Osteocyte (in vitro differentiated cells): ENCODE measurements at regions not wholly inside any gene's neighbourhood (a gene's known extent, or its start where the extent isn't known, plus 50 kb on each side); places are given as distances from the start of the nearest gene placed in this dataset.

Experiments used
- DNase-seq: peaks from one replicate; pipeline ENCODE4 v3.0.0; 2021; ENCODE audit warnings: mixed read lengths; ENCODE audit not compliant: unreplicated experiment; ENCODE audit errors: extremely low spot score
- H3K27ac Mint-ChIP-seq: one replicate; pipeline ENCODE4 v1.8.0; 2021; ENCODE audit warnings: mild to moderate bottlenecking, mixed read lengths; ENCODE audit not compliant: unreplicated experiment
- H3K27me3 Mint-ChIP-seq: one replicate; pipeline ENCODE4 v1.8.0; 2021; ENCODE audit warnings: mixed read lengths; ENCODE audit not compliant: unreplicated experiment
- H3K36me3 Mint-ChIP-seq: one replicate; pipeline ENCODE4 v1.8.0; 2021; ENCODE audit warnings: mixed read lengths; ENCODE audit not compliant: unreplicated experiment
- H3K4me1 Mint-ChIP-seq: one replicate; pipeline ENCODE4 v1.8.0; 2021; ENCODE audit warnings: mixed read lengths; ENCODE audit not compliant: unreplicated experiment
- H3K4me3 Mint-ChIP-seq: one replicate; pipeline ENCODE4 v1.8.0; 2021; ENCODE audit warnings: mild to moderate bottlenecking, moderate library complexity, mixed read lengths; ENCODE audit not compliant: unreplicated experiment
- H3K9me3 Mint-ChIP-seq: one replicate; pipeline ENCODE4 v1.8.0; 2021; ENCODE audit warnings: mixed read lengths; ENCODE audit not compliant: unreplicated experiment
- TF ChIP-seq, protein P1 (sequence below): fragments of 200-600 bp; sonication (generic); IDR thresholded peaks from 2 replicates; pipeline ENCODE4 v1.5.0; 2021; ENCODE audit warnings: antibody characterized with exemption, mild to moderate bottlenecking, moderate library complexity

DNA sequence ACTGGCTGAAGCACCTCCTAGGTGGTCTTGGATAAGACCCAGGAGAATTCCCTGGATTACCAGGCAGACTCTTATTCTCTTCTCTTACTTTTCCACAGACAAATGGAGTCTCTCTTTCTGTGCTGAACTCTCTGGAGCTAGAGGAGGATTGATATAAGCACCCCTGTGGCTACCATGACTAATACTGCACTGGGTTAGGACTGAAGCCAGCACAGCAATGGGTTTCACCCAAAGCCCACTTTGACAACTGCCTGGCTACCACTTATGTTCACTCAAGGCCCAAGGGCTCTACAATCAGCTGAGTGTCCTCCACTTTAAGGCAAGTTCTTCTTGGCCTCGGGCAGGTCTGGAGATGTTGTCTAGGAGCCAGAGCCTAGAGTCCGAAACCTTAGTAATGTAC, 225.5 kb downstream of the DIPK2A start:
- Mint-ChIP-seq H3K9me3 (peaks cover 24% of the 10 kb centered on the region), H3K36me3 (no peaks in the 10 kb centered on the region)

GRCh38 chr3:144197582-144197981, 226.0 kb downstream of the DIPK2A start:
- Mint-ChIP-seq H3K4me1 (no peaks in the 10 kb centered on the region), H3K9me3 (peaks cover 23% of the 10 kb centered on the region), H3K4me3 (no peak overlapping the region), H3K27me3 (no peaks in the 10 kb centered on the region), H3K36me3 (no peaks in the 10 kb centered on the region), H3K27ac (no peak overlapping the region)
- DNase-seq: no peak
- TF ChIP-seq, protein P1, sequence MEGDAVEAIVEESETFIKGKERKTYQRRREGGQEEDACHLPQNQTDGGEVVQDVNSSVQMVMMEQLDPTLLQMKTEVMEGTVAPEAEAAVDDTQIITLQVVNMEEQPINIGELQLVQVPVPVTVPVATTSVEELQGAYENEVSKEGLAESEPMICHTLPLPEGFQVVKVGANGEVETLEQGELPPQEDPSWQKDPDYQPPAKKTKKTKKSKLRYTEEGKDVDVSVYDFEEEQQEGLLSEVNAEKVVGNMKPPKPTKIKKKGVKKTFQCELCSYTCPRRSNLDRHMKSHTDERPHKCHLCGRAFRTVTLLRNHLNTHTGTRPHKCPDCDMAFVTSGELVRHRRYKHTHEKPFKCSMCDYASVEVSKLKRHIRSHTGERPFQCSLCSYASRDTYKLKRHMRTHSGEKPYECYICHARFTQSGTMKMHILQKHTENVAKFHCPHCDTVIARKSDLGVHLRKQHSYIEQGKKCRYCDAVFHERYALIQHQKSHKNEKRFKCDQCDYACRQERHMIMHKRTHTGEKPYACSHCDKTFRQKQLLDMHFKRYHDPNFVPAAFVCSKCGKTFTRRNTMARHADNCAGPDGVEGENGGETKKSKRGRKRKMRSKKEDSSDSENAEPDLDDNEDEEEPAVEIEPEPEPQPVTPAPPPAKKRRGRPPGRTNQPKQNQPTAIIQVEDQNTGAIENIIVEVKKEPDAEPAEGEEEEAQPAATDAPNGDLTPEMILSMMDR: no peak

More for the DNA sequence above, 225.5 kb downstream of the DIPK2A start:
- TF ChIP-seq, protein P1: no peak
- H3K4me3 Mint-ChIP-seq: no peak overlapping the region
- H3K4me1 Mint-ChIP-seq: no peaks in the 10 kb centered on the region
- H3K27ac Mint-ChIP-seq: no peak overlapping the region
- H3K27me3 Mint-ChIP-seq: no peaks in the 10 kb centered on the region
- DNase-seq: no peak

- Mint-ChIP-seq H3K4me3 (no peak overlapping the region), H3K27me3 (no peaks in the 10 kb centered on the region), H3K36me3 (no peaks in the 10 kb centered on the region), H3K9me3 (peaks cover 1% of the 10 kb centered on the region), H3K27ac (no peak overlapping the region), H3K4me1 (no peaks in the 10 kb centered on the region)
- TF ChIP-seq, protein P1: no peak
- no peak for DNase-seq
Observed at GRCh38 chr3:144200004-144200403, 228.4 kb downstream of the DIPK2A start.

DNA sequence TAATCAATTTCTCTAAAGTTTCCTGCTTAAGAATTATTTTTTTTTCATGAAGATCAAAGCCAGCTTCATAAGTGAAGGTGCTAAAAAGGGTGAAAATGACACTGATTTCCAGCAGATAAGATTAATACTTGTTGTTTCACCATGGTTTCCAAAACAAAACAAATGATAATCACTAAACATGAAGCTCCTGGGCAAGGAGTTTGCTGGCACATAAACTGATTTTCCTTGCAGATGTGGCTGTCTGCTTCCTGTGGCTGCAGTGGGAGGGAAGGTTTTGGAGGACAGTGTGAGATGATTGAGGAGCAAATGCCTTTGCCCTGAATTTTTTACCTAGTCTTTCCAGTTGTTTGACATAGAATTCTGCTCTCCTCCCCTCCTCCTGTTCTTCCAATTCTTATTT, 228.8 kb downstream of the DIPK2A start:
- no peaks in the 10 kb centered on the region for H3K4me1 Mint-ChIP-seq
- H3K27me3 Mint-ChIP-seq: no peaks in the 10 kb centered on the region
- TF ChIP-seq, protein P1: no peak
- no peak overlapping the region for H3K27ac Mint-ChIP-seq
- no peak for DNase-seq
- H3K9me3 Mint-ChIP-seq: no peaks in the 10 kb centered on the region
- no peak overlapping the region for H3K4me3 Mint-ChIP-seq
- no peaks in the 10 kb centered on the region for H3K36me3 Mint-ChIP-seq

GRCh38 chr3:144221761-144222160, 250.1 kb downstream of the DIPK2A start:
- Mint-ChIP-seq H3K36me3 (no peaks in the 10 kb centered on the region), H3K27me3 (no peaks in the 10 kb centered on the region), H3K27ac (no peak overlapping the region), H3K4me3 (no peak overlapping the region), H3K4me1 (peaks cover 5% of the 10 kb centered on the region), H3K9me3 (no peaks in the 10 kb centered on the region)
- DNase-seq: no peak
- TF ChIP-seq, protein P1: no peak
